Neural progenitor cell (in vitro differentiated cells): ENCODE measurements at regions not wholly inside any gene's neighbourhood (a gene's known extent, or its start where the extent isn't known, plus 50 kb on each side); places are given as distances from the start of the nearest gene placed in this dataset.
A peak's percentile ranks its signal among the peaks of the same experiment; 100 is the strongest.

ENCODE experiments used
- DNase-seq: peaks from one replicate; pipeline ENCODE4 v3.0.0-alpha.2; 2016; ENCODE audit warnings: low spot score
- H2AFZ ChIP-seq: fragments of 200-600 bp; sonication (generic); replicated peaks from 2 replicates; pipeline ENCODE4 v1.6.1; 2016; ENCODE audit warnings: antibody characterized with exemption
- H3F3A ChIP-seq: fragments of 200-600 bp; sonication (generic); 2 replicates; pipeline ENCODE4 v1.6.1; 2016; ENCODE audit warnings: antibody characterized with exemption, low read depth
- H3K27ac ChIP-seq: fragments of 200-600 bp; sonication (generic); 2 replicates; pipeline ENCODE4 v1.5.1; 2016; ENCODE audit warnings: mild to moderate bottlenecking
- H3K27me3 ChIP-seq: fragments of 200-600 bp; sonication (generic); 2 replicates; pipeline ENCODE4 v1.6.1; 2016; ENCODE audit warnings: mild to moderate bottlenecking, moderate library complexity
- H3K36me3 ChIP-seq: fragments of 200-600 bp; sonication (generic); 2 replicates; pipeline ENCODE4 v1.5.1; 2016
- H3K4me1 ChIP-seq: fragments of 200-600 bp; sonication (generic); 2 replicates; pipeline ENCODE4 v1.6.1; 2016; ENCODE audit warnings: mixed run types
- H3K4me2 ChIP-seq: fragments of 200-600 bp; sonication (generic); 2 replicates; pipeline ENCODE4 v1.6.1; 2016
- H3K4me3 ChIP-seq: fragments of 200-600 bp; sonication (generic); 2 replicates; pipeline ENCODE4 v1.5.1; 2016
- H3K79me2 ChIP-seq: fragments of 200-600 bp; sonication (generic); 2 replicates; pipeline ENCODE4 v1.6.1; 2016; ENCODE audit warnings: low read depth
- H3K9ac ChIP-seq: fragments of 200-600 bp; sonication (generic); 2 replicates; pipeline ENCODE4 v1.6.1; 2016
- H3K9me3 ChIP-seq: fragments of 200-600 bp; sonication (generic); 2 replicates; pipeline ENCODE4 v1.5.1; 2016; ENCODE audit warnings: low read depth
- H4K20me1 ChIP-seq: fragments of 200-600 bp; sonication (generic); 2 replicates; pipeline ENCODE4 v1.6.1; 2016; ENCODE audit warnings: low read depth
- H3K27ac Mint-ChIP-seq: 3 replicates; pipeline ENCODE4 v1.8.0; 2021; ENCODE audit warnings: mixed read lengths
- H3K27me3 Mint-ChIP-seq: 2 replicates; pipeline ENCODE4 v1.8.0; 2022; ENCODE audit warnings: low read depth, mild to moderate bottlenecking, inconsistent platforms, moderate library complexity, mixed read lengths; ENCODE audit not compliant: insufficient read depth
- H3K36me3 Mint-ChIP-seq: 3 replicates; pipeline ENCODE4 v1.8.0; 2021; ENCODE audit warnings: mixed read lengths
- H3K4me1 Mint-ChIP-seq: 3 replicates; pipeline ENCODE4 v1.8.0; 2021; ENCODE audit warnings: mixed read lengths
- H3K4me3 Mint-ChIP-seq: 3 replicates; pipeline ENCODE4 v1.8.0; 2021; ENCODE audit warnings: mild to moderate bottlenecking, moderate library complexity, mixed read lengths
- H3K9me3 Mint-ChIP-seq: 3 replicates; pipeline ENCODE4 v1.8.0; 2020; ENCODE audit warnings: mixed read lengths
- EZH2 ChIP-seq: fragments of 200-600 bp; sonication (generic); IDR thresholded peaks from 2 replicates; pipeline ENCODE4 v1.6.1; 2017; ENCODE audit warnings: antibody characterized with exemption, mild to moderate bottlenecking, moderate library complexity
- EZH2phosphoT487 ChIP-seq: fragments of 200-600 bp; sonication (generic); IDR thresholded peaks from 2 replicates; pipeline ENCODE4 v1.6.1; 2017; ENCODE audit warnings: antibody characterized with exemption
- TF ChIP-seq, protein P1 (sequence below): fragments of 200-600 bp; sonication (generic); IDR thresholded peaks from 2 replicates; pipeline ENCODE4 v1.5.1; 2017; ENCODE audit warnings: antibody characterized with exemption, mild to moderate bottlenecking

GRCh38 chr4:91965166-91965565 is 338.6 kb upstream of the GRID2 start:
- no peak for DNase-seq
- H3K4me1 ChIP-seq: no peaks in the 10 kb centered on the region
- H3K4me2 ChIP-seq: no peak overlapping the region
- H3K27ac Mint-ChIP-seq: no peak overlapping the region
- H3K9me3 ChIP-seq: no peaks in the 10 kb centered on the region
- no peak overlapping the region for H3K27ac ChIP-seq
- H3K4me1 Mint-ChIP-seq: no peaks in the 10 kb centered on the region
- no peaks in the 10 kb centered on the region for H3K27me3 Mint-ChIP-seq
- no peak overlapping the region for H2AFZ ChIP-seq
- H3K36me3 Mint-ChIP-seq: no peaks in the 10 kb centered on the region
- H3K4me3 Mint-ChIP-seq: no peak overlapping the region
- H4K20me1 ChIP-seq: no peaks in the 10 kb centered on the region
- no peaks in the 10 kb centered on the region for H3K79me2 ChIP-seq
- TF ChIP-seq, protein P1, sequence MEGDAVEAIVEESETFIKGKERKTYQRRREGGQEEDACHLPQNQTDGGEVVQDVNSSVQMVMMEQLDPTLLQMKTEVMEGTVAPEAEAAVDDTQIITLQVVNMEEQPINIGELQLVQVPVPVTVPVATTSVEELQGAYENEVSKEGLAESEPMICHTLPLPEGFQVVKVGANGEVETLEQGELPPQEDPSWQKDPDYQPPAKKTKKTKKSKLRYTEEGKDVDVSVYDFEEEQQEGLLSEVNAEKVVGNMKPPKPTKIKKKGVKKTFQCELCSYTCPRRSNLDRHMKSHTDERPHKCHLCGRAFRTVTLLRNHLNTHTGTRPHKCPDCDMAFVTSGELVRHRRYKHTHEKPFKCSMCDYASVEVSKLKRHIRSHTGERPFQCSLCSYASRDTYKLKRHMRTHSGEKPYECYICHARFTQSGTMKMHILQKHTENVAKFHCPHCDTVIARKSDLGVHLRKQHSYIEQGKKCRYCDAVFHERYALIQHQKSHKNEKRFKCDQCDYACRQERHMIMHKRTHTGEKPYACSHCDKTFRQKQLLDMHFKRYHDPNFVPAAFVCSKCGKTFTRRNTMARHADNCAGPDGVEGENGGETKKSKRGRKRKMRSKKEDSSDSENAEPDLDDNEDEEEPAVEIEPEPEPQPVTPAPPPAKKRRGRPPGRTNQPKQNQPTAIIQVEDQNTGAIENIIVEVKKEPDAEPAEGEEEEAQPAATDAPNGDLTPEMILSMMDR: peak; percentile 34
- TF ChIP-seq EZH2: no peak
- no peaks in the 10 kb centered on the region for H3F3A ChIP-seq
- no peak overlapping the region for H3K9ac ChIP-seq
- no peaks in the 10 kb centered on the region for H3K27me3 ChIP-seq
- H3K9me3 Mint-ChIP-seq: no peaks in the 10 kb centered on the region
- H3K4me3 ChIP-seq: no peak overlapping the region
- H3K36me3 ChIP-seq: no peaks in the 10 kb centered on the region

- H3K36me3 Mint-ChIP-seq: no peaks in the 10 kb centered on the region
- H3K27ac Mint-ChIP-seq: no peak overlapping the region
- Histone ChIP-seq H3K27ac (no peak overlapping the region), H3K9me3 (no peaks in the 10 kb centered on the region), H3K36me3 (no peaks in the 10 kb centered on the region), H4K20me1 (no peaks in the 10 kb centered on the region), H3K4me1 (no peaks in the 10 kb centered on the region), H2AFZ (no peak overlapping the region), H3F3A (no peaks in the 10 kb centered on the region), H3K9ac (no peak overlapping the region), H3K4me3 (no peak overlapping the region), H3K4me2 (no peak overlapping the region), H3K79me2 (no peaks in the 10 kb centered on the region), H3K27me3 (no peaks in the 10 kb centered on the region)
- no peaks in the 10 kb centered on the region for H3K4me1 Mint-ChIP-seq
- TF ChIP-seq EZH2phosphoT487: no peak
- TF ChIP-seq, protein P1: no peak
- no peak for TF ChIP-seq EZH2
- H3K9me3 Mint-ChIP-seq: peaks cover 7% of the 10 kb centered on the region
- no peak overlapping the region for H3K4me3 Mint-ChIP-seq
- no peaks in the 10 kb centered on the region for H3K27me3 Mint-ChIP-seq
- no peak for DNase-seq
Observed at GRCh38 chr4:91973479-91974153, 330.1 kb upstream of the GRID2 start.

GRCh38 chr4:91984466-91984865 is 319.3 kb upstream of the GRID2 start:
- H3K4me2 ChIP-seq: no peak overlapping the region
- H3K27ac ChIP-seq: no peak overlapping the region
- H3K36me3 ChIP-seq: no peaks in the 10 kb centered on the region
- H3K79me2 ChIP-seq: no peaks in the 10 kb centered on the region
- H3F3A ChIP-seq: no peaks in the 10 kb centered on the region
- H3K36me3 Mint-ChIP-seq: no peaks in the 10 kb centered on the region
- no peaks in the 10 kb centered on the region for H3K4me1 Mint-ChIP-seq
- no peak for DNase-seq
- TF ChIP-seq EZH2phosphoT487: no peak
- TF ChIP-seq, protein P1: no peak
- TF ChIP-seq EZH2: no peak
- no peak overlapping the region for H3K9ac ChIP-seq
- no peaks in the 10 kb centered on the region for H3K27me3 Mint-ChIP-seq
- H2AFZ ChIP-seq: no peak overlapping the region
- no peaks in the 10 kb centered on the region for H3K27me3 ChIP-seq
- no peaks in the 10 kb centered on the region for H4K20me1 ChIP-seq
- H3K4me1 ChIP-seq: no peaks in the 10 kb centered on the region
- no peak overlapping the region for H3K4me3 Mint-ChIP-seq
- H3K9me3 Mint-ChIP-seq: no peaks in the 10 kb centered on the region
- H3K27ac Mint-ChIP-seq: no peak overlapping the region
- H3K4me3 ChIP-seq: no peak overlapping the region
- no peaks in the 10 kb centered on the region for H3K9me3 ChIP-seq
